ENCODE measurements at regions not wholly inside any gene's neighbourhood (a gene's known extent, or its start where the extent isn't known, plus 50 kb on each side); places are given as distances from the start of the nearest gene placed in this dataset.

GRCh38 chr6:23841116-23841515 lies 284.9 kb upstream of the NRSN1 start:
- Histone ChIP-seq H3K4me3 (replicated peaks in 1 of 3; ENCODE audit: insufficient read depth in 1 of 3, low read depth in 1 of 3, low read length in 3 of 3) (no peak overlapping the region), H3K79me2 (ENCODE audit: control insufficient read depth, insufficient read depth, low read length) (no peaks in the 10 kb centered on the region), H3K9me3 (replicated peaks; ENCODE audit: control insufficient read depth, insufficient read depth, low read length) (no peaks in the 10 kb centered on the region), H3K4me2 (ENCODE audit: insufficient read depth, low read length) (no peak overlapping the region), H3K27me3 (ENCODE audit: control insufficient read depth in 2 of 2, insufficient read depth in 2 of 2, low read length in 2 of 2) (no peaks in the 10 kb centered on the region), H3K9ac (replicated peaks; ENCODE audit: extremely low read depth, insufficient read depth, low read length) (no peak overlapping the region), H3K27ac (ENCODE audit: insufficient read depth, low read depth, low read length) (no peak overlapping the region), H3K4me1 (ENCODE audit: control insufficient read depth, extremely low read depth, insufficient read depth, low read length) (no peaks in the 10 kb centered on the region), H3K9me1 (replicated peaks; ENCODE audit: control insufficient read depth, extremely low read depth, insufficient read depth, low read length) (no peaks in the 10 kb centered on the region), H2AFZ (ENCODE audit: low read depth, low read length) (no peak overlapping the region), H3K36me3 (ENCODE audit: control insufficient read depth in 2 of 2, extremely low read depth in 1 of 2, insufficient read depth in 2 of 2, low read length in 2 of 2) (no peaks in the 10 kb centered on the region), H4K20me1 (replicated peaks; ENCODE audit: control insufficient read depth, extremely low read depth, insufficient read depth, low read length) (no peaks in the 10 kb centered on the region)
- intact Hi-C loops (cut with micrococcal nuclease), result no loop called here
- dilution Hi-C loops (cut with MboI; ENCODE audit: extremely low pct_ligation_motif_present, low sequenced_read_pairs), result no loop called here
- ChIA-PET POLR2A (no interaction called here), CTCF (no interaction called here)
- DNase-seq (ENCODE audit: low read depth, low spot score) (no peak), FAIRE-seq (no peak)
- BruUV-seq (replicated peaks), result no TSS peak
- TF ChIP-seq MYC (IDR thresholded peaks at IDR 0.05; ENCODE audit: low read depth, low read length) (no peak), GATA2 (IDR thresholded peaks at IDR 0.05; ENCODE audit: insufficient read depth, insufficient read length, low read depth, low read length) (no peak), CTCF (IDR thresholded peaks at IDR 0.05; ENCODE audit: extremely low read depth in 1 of 2, insufficient read depth in 1 of 2, low read depth in 1 of 2, low read length in 2 of 2) (no peak), FOS (IDR thresholded peaks at IDR 0.05; ENCODE audit: borderline replicate concordance, insufficient read depth, low read length) (no peak), JUN (IDR thresholded peaks at IDR 0.05; ENCODE audit: borderline replicate concordance, insufficient read depth, insufficient read length, low read depth) (no peak), EZH2 (IDR thresholded peaks at IDR 0.05; ENCODE audit: borderline replicate concordance, low read depth, low read length, severe bottlenecking) (no peak), MAX (IDR thresholded peaks at IDR 0.05; ENCODE audit: insufficient read depth, insufficient read length) (no peak), POLR2AphosphoS5 (IDR thresholded peaks at IDR 0.05; ENCODE audit: insufficient read depth, low read depth, low read length) (no peak), POLR2A (IDR thresholded peaks at IDR 0.05; ENCODE audit: low read depth, low read length) (no peak)
